Upper lobe of right lung (tissue), 1 donor: ENCODE measurements at regions not wholly inside any gene's neighbourhood (a gene's known extent, or its start where the extent isn't known, plus 50 kb on each side); places are given as distances from the start of the nearest gene placed in this dataset.

ENCODE experiments used
- ATAC-seq: fragments of 200-7000 bp; cut with Tn5 transposase; one replicate; pipeline ENCODE4 v1.9.1; 2020; ENCODE audit warnings: mild to moderate bottlenecking, moderate library complexity
- DNase-seq: peaks from one replicate; pipeline ENCODE4 v3.0.0-alpha.2; 2020
- H3K27ac ChIP-seq: fragments of 200-600 bp; one replicate; pipeline ENCODE4 v1.8.0; 2022
- H3K27me3 ChIP-seq: fragments of 200-600 bp; one replicate; pipeline ENCODE4 v1.8.0; 2022; ENCODE audit warnings: mild to moderate bottlenecking
- H3K36me3 ChIP-seq: fragments of 200-600 bp; one replicate; pipeline ENCODE4 v1.8.0; 2022
- H3K4me1 ChIP-seq: fragments of 200-600 bp; one replicate; pipeline ENCODE4 v1.8.0; 2022
- H3K4me3 ChIP-seq: fragments of 200-600 bp; one replicate; pipeline ENCODE4 v1.8.0; 2022; ENCODE audit warnings: mild to moderate bottlenecking
- H3K9me3 ChIP-seq: fragments of 200-600 bp; one replicate; pipeline ENCODE4 v1.8.0; 2022
- intact Hi-C: fragments of 100-400 bp; cut with DNase I; formaldehyde crosslinking; loops from one replicate; pipeline ENCODE4 v1.11.0; 2022
- TF ChIP-seq, protein P1 (sequence below): fragments of 200-600 bp; IDR thresholded peaks from one replicate; pipeline ENCODE4 v1.8.0; 2022; ENCODE audit warnings: antibody characterized with exemption
- donor health status: DM: no; HTN: yes; CAD: no; lungs with severe emphysema.

DNA sequence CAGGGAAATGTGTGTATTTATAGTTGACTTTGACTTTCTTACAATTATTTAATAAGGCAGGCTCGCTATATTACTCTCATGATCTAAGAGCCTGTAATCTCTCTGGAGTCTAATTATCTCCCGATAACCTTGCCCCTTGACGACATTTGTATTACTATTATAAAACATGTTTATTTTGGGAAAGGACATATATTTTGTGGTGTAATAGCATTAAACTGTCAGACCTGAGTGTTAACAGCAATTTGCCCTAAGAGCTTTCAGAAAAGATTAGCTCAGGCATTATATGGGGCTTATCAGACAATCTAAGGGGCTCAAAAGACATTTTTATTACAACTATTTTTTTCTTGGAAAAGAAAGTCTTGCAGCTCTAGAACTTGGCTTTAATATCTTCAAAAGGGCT, 427.9 kb upstream of the SLIT2 start:
- no peaks in the 10 kb centered on the region for H3K4me1 ChIP-seq
- H3K36me3 ChIP-seq: no peaks in the 10 kb centered on the region
- TF ChIP-seq, protein P1, sequence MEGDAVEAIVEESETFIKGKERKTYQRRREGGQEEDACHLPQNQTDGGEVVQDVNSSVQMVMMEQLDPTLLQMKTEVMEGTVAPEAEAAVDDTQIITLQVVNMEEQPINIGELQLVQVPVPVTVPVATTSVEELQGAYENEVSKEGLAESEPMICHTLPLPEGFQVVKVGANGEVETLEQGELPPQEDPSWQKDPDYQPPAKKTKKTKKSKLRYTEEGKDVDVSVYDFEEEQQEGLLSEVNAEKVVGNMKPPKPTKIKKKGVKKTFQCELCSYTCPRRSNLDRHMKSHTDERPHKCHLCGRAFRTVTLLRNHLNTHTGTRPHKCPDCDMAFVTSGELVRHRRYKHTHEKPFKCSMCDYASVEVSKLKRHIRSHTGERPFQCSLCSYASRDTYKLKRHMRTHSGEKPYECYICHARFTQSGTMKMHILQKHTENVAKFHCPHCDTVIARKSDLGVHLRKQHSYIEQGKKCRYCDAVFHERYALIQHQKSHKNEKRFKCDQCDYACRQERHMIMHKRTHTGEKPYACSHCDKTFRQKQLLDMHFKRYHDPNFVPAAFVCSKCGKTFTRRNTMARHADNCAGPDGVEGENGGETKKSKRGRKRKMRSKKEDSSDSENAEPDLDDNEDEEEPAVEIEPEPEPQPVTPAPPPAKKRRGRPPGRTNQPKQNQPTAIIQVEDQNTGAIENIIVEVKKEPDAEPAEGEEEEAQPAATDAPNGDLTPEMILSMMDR: no peak
- no peaks in the 10 kb centered on the region for H3K9me3 ChIP-seq
- no peaks in the 10 kb centered on the region for H3K27me3 ChIP-seq
- no peak overlapping the region for H3K4me3 ChIP-seq
- intact Hi-C loops: no loop called here
- H3K27ac ChIP-seq: no peak overlapping the region
- ATAC-seq (no peak), DNase-seq (no peak)

DNA sequence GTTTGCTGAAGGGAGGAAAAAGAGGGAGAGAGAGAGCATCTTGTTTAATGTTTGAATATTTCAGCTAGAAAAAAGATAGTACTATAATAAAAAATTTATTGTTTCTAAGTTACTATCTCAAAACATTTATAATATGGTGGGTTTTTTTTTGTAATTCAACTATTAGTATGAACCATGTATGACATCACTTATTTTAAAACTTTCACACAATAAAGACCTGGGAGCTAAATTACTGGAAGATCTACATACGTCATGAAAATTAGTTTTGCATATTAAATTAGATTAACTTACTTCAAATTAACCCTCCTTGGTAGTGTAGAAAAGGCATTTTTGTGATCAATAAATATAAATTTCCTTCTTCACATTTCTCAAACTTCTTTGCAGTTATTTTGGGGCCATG, 432.0 kb upstream of the SLIT2 start:
- intact Hi-C loops: no loop called here

DNA sequence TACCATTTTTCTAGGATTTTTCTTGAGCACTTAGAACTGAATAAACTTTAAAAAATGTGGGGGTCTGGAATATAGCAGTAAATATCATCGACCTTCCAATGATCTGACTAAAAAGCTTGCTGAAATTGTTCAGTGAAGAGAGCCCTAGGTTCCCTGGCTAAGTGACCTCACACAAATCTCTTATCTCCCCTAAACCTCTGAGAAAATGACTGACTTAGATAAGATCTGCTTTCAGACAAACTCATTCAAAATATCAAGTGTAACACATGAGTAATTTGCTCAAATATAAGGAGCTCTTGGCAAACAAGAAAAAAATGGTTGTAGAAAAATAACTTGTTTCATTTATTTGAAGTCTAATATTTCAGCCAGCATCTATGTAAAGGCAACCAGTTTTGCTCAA, 441.7 kb upstream of the SLIT2 start:
- no peaks in the 10 kb centered on the region for H3K9me3 ChIP-seq
- intact Hi-C loops: no loop called here
- H3K4me1 ChIP-seq: peaks cover 8% of the 10 kb centered on the region
- H3K36me3 ChIP-seq: no peaks in the 10 kb centered on the region
- ATAC-seq: no peak
- DNase-seq: no peak
- H3K27me3 ChIP-seq: no peaks in the 10 kb centered on the region
- no peak overlapping the region for H3K4me3 ChIP-seq
- TF ChIP-seq, protein P1: no peak
- H3K27ac ChIP-seq: no peak overlapping the region

More for the DNA sequence above, 432.0 kb upstream of the SLIT2 start:
- Histone ChIP-seq H3K4me1 (no peaks in the 10 kb centered on the region), H3K27ac (no peak overlapping the region), H3K4me3 (no peak overlapping the region), H3K9me3 (no peaks in the 10 kb centered on the region), H3K27me3 (no peaks in the 10 kb centered on the region), H3K36me3 (no peaks in the 10 kb centered on the region)
- ATAC-seq (no peak), DNase-seq (no peak)
- TF ChIP-seq, protein P1: no peak

DNA sequence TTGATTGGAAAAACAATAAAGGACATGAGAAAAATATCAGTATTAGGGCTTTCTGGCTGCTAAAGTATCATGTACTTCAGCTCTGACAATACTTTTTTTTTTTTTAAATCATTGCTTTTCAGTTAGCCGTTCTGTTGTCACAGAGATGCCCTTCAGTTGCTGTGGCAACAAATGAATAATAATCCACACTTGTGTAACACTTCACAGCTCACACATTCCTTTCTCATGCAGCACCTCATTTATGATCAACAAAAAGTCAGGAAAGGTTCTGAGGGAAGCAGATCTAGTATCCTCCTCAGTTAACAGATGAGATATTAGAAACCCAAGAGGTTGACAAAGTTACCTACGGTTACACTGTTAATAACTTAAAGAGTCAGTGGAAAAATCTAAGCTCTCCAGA, 444.2 kb upstream of the SLIT2 start:
- Histone ChIP-seq H3K27me3 (no peaks in the 10 kb centered on the region), H3K4me1 (peaks cover 8% of the 10 kb centered on the region), H3K9me3 (no peaks in the 10 kb centered on the region), H3K4me3 (no peak overlapping the region), H3K36me3 (no peaks in the 10 kb centered on the region), H3K27ac (no peak overlapping the region)
- ATAC-seq (peak; percentile 62), DNase-seq (no peak)
- TF ChIP-seq, protein P1: no peak
- intact Hi-C loops: no loop called here

DNA sequence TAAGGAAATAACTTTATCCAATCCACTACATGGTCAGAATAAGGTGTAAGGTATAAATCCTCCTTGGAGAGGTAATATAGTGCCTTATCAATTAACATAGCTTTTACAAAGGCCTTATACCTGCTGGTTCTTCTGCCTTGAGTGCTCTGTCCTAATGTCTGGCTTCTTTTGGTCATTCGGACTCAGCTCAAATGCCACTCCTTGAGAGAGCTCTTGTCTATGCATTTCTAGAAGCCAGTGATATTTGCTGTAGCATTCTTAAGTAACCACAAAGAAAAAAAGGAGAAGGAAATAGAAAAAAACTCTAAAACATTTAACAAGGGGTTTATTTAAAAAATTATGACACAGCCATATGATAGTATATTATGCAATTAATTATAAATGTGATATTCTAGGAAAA, 444.8 kb upstream of the SLIT2 start:
- intact Hi-C loops: no loop called here
- no peak overlapping the region for H3K4me3 ChIP-seq
- no peak for DNase-seq
- peak; percentile 67 for ATAC-seq
- no peaks in the 10 kb centered on the region for H3K36me3 ChIP-seq
- H3K27ac ChIP-seq: no peak overlapping the region
- no peaks in the 10 kb centered on the region for H3K9me3 ChIP-seq
- TF ChIP-seq, protein P1: no peak
- peaks cover 2% of the 10 kb centered on the region for H3K4me1 ChIP-seq
- H3K27me3 ChIP-seq: no peaks in the 10 kb centered on the region

DNA sequence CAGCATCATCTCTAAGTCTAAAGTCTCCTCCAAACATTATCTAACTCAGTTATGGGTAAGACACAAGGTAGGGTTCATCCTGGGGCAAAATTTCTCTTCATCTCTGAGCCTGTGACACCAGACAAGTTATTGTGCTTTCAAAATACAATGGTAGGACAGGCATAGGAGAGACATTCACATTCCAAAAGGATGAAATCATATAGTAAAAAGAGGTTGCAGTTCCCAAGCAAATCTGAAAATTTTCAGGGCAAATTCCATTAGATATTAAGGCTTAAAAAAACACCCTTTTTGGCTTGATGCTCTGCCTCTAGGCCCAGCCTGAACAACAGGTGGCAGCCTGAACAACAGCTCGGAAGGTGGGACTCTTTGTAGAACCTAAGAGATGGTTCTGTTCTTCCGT, 448.3 kb upstream of the SLIT2 start:
- no peaks in the 10 kb centered on the region for H3K27me3 ChIP-seq
- no peak overlapping the region for H3K4me3 ChIP-seq
- H3K9me3 ChIP-seq: no peaks in the 10 kb centered on the region
- H3K36me3 ChIP-seq: no peaks in the 10 kb centered on the region
- no peak for DNase-seq
- H3K4me1 ChIP-seq: no peaks in the 10 kb centered on the region
- intact Hi-C loops: no loop called here
- TF ChIP-seq, protein P1: no peak
- no peak overlapping the region for H3K27ac ChIP-seq
- no peak for ATAC-seq
